PC-3 (cell line): ENCODE measurements at regions not wholly inside any gene's neighbourhood (a gene's known extent, or its start where the extent isn't known, plus 50 kb on each side); places are given as distances from the start of the nearest gene placed in this dataset.

Experiments
- ATAC-seq: fragments of 200-7000 bp; cut with Tn5 transposase; 2 replicates; pipeline ENCODE4 v1.9.1; 2020; ENCODE audit warnings: mild to moderate bottlenecking, moderate library complexity
- BruUV-seq: library from RNA; stranded (reverse); fragments of 400-500 nt; replicated peaks from 2 replicates; lab custom pipeline; 2021; lab: Mats Ljungman, UMichigan
- CTCF ChIA-PET: fragments of 300-600 bp; sonication (Branson Sonifier 250); formaldehyde crosslinking; loops from one replicate; lab custom pipeline; 2022; ENCODE audit warnings: antibody characterized with exemption; lab: Charles Lee
- POLR2A ChIA-PET: fragments of 300-600 bp; sonication (Branson Sonifier 250); formaldehyde crosslinking; loops from one replicate; lab custom pipeline; 2022; ENCODE audit warnings: antibody characterized with exemption; ENCODE audit not compliant: unreplicated experiment; lab: Charles Lee
- DNase-seq: peaks from one replicate; pipeline ENCODE4 v3.0.0-alpha.2; 2015
- H2AFZ ChIP-seq: fragments of 300-600 bp; sonication (generic); 2 replicates; pipeline ENCODE4 v1.6.0; 2016; ENCODE audit warnings: antibody characterized with exemption, low read length
- H3F3A ChIP-seq: fragments of 300-600 bp; sonication (generic); one replicate; pipeline ENCODE4 v1.6.0; 2017; ENCODE audit warnings: antibody characterized with exemption, low read length, control low read depth, mild to moderate bottlenecking; ENCODE audit not compliant: unreplicated experiment
- H3K27ac ChIP-seq: fragments of 300-600 bp; sonication (generic); 2 replicates; pipeline ENCODE4 v1.5.1; 2016; ENCODE audit warnings: mild to moderate bottlenecking, low read length
- H3K27me3 ChIP-seq: fragments of 300-600 bp; sonication (generic); 2 replicates; pipeline ENCODE4 v1.6.1; 2016; ENCODE audit warnings: low read length, mixed read lengths
- H3K36me3 ChIP-seq: fragments of 300-600 bp; sonication (generic); 2 replicates; pipeline ENCODE4 v1.6.1; 2016; ENCODE audit warnings: low read depth, mixed run types, low read length, mixed read lengths
- H3K4me1 ChIP-seq: fragments of 300-600 bp; sonication (generic); 2 replicates; pipeline ENCODE4 v1.5.1; 2016; ENCODE audit warnings: low read length; ENCODE audit not compliant: insufficient read depth
- H3K4me2 ChIP-seq: fragments of 300-600 bp; sonication (generic); 2 replicates; pipeline ENCODE4 v1.6.0; 2016; ENCODE audit warnings: low read length
- H3K4me3 ChIP-seq: fragments of 300-600 bp; sonication (generic); 2 replicates; pipeline ENCODE4 v1.5.1; 2016; ENCODE audit warnings: mild to moderate bottlenecking, low read length, mixed read lengths
- H3K79me2 ChIP-seq: fragments of 300-600 bp; sonication (generic); 2 replicates; pipeline ENCODE4 v1.6.1; 2017; ENCODE audit warnings: low read length, mixed read lengths
- H3K9ac ChIP-seq: fragments of 300-600 bp; sonication (generic); 2 replicates; pipeline ENCODE4 v1.6.0; 2016; ENCODE audit warnings: mild to moderate bottlenecking, low read length
- H3K9me2 ChIP-seq: fragments of 300-600 bp; sonication (generic); replicated peaks from 2 replicates; pipeline ENCODE4 v1.6.1; 2016; ENCODE audit warnings: mixed run types, low read length, mixed read lengths
- H3K9me3 ChIP-seq: fragments of 300-600 bp; sonication (generic); 2 replicates; pipeline ENCODE4 v1.6.1; 2016; ENCODE audit warnings: low read length, mixed read lengths
- H4K20me1 ChIP-seq: fragments of 300-600 bp; sonication (generic); 2 replicates; pipeline ENCODE4 v1.6.1; 2016; ENCODE audit warnings: low read length, mixed read lengths
- CTCF ChIP-seq: fragments of 300-600 bp; sonication (generic); conservative IDR thresholded peaks from 2 replicates; pipeline ENCODE4 v1.5.1; 2017; ENCODE audit warnings: antibody characterized with exemption, low read depth, mild to moderate bottlenecking, low read length
- EZH2 ChIP-seq: fragments of 300-600 bp; sonication (generic); IDR thresholded peaks from one replicate; pipeline ENCODE4 v1.6.1; 2017; ENCODE audit warnings: antibody characterized with exemption, mild to moderate bottlenecking, low read length; ENCODE audit not compliant: unreplicated experiment
- EZH2phosphoT487 ChIP-seq: fragments of 300-600 bp; sonication (generic); IDR thresholded peaks from 2 replicates; pipeline ENCODE4 v1.6.1; 2018; ENCODE audit warnings: mild to moderate bottlenecking, antibody characterized with exemption, low read length, borderline replicate concordance
- intact Hi-C: fragments of 100-400 bp; cut with micrococcal nuclease; formaldehyde crosslinking; loops from 2 replicates; pipeline ENCODE4 v1.9.0; 2023

GRCh38 chr12:131356485-131357184, 354.3 kb upstream of the SFSWAP start:
- no peaks in the 10 kb centered on the region for H3K9me2 ChIP-seq
- intact Hi-C loops = no loop called here
- no TSS peak for BruUV-seq
- H3K27ac ChIP-seq = no peak overlapping the region
- H3K4me1 ChIP-seq = no peaks in the 10 kb centered on the region
- H3F3A ChIP-seq = no peaks in the 10 kb centered on the region
- H3K36me3 ChIP-seq = no peaks in the 10 kb centered on the region
- DNase-seq = no peak
- TF ChIP-seq EZH2phosphoT487 (no peak), EZH2 (no peak), CTCF (no peak)
- H3K9me3 ChIP-seq = no peaks in the 10 kb centered on the region
- ChIA-PET POLR2A (no interaction called here), CTCF (interaction anchor here (0.6 kb wide), 1 partner anchor 96 kb away, joined by 4 read pairs; no protein-coding TSS in a partner anchor)
- H3K79me2 ChIP-seq = no peaks in the 10 kb centered on the region
- no peak for ATAC-seq
- no peak overlapping the region for H3K4me2 ChIP-seq
- H4K20me1 ChIP-seq = no peaks in the 10 kb centered on the region
- no peak overlapping the region for H2AFZ ChIP-seq
- peaks cover 80% of the 10 kb centered on the region for H3K27me3 ChIP-seq
- H3K4me3 ChIP-seq = no peak overlapping the region
- no peak overlapping the region for H3K9ac ChIP-seq

GRCh38 chr12:131357185-131357747, 353.6 kb upstream of the SFSWAP start:
- H3K4me1 ChIP-seq = no peaks in the 10 kb centered on the region
- H3K4me2 ChIP-seq = no peak overlapping the region
- no peaks in the 10 kb centered on the region for H3K79me2 ChIP-seq
- H3K27ac ChIP-seq = no peak overlapping the region
- intact Hi-C loops = no loop called here
- H3K9ac ChIP-seq = no peak overlapping the region
- no peaks in the 10 kb centered on the region for H3K9me2 ChIP-seq
- TF ChIP-seq EZH2 (no peak), EZH2phosphoT487 (no peak), CTCF (no peak)
- H2AFZ ChIP-seq = no peak overlapping the region
- no peaks in the 10 kb centered on the region for H3K9me3 ChIP-seq
- no peaks in the 10 kb centered on the region for H3F3A ChIP-seq
- no peak overlapping the region for H3K4me3 ChIP-seq
- DNase-seq (no peak), ATAC-seq (no peak)
- peaks cover 85% of the 10 kb centered on the region for H3K27me3 ChIP-seq
- POLR2A ChIA-PET = no interaction called here
- H3K36me3 ChIP-seq = no peaks in the 10 kb centered on the region
- CTCF ChIA-PET = no interaction called here
- H4K20me1 ChIP-seq = no peaks in the 10 kb centered on the region
- BruUV-seq = no TSS peak

GRCh38 chr12:131357920-131358319, 353.0 kb upstream of the SFSWAP start:
- no peaks in the 10 kb centered on the region for H3K9me3 ChIP-seq
- POLR2A ChIA-PET = no interaction called here
- no TSS peak for BruUV-seq
- TF ChIP-seq CTCF = no peak
- no peak for TF ChIP-seq EZH2phosphoT487
- no peak for TF ChIP-seq EZH2
- H3K9me2 ChIP-seq = no peaks in the 10 kb centered on the region
- DNase-seq (no peak), ATAC-seq (no peak)
- CTCF ChIA-PET = no interaction called here
- no peak overlapping the region for H3K27ac ChIP-seq
- H3K9ac ChIP-seq = no peak overlapping the region
- H3K36me3 ChIP-seq = no peaks in the 10 kb centered on the region
- no peaks in the 10 kb centered on the region for H3F3A ChIP-seq
- H4K20me1 ChIP-seq = no peaks in the 10 kb centered on the region
- no peak overlapping the region for H3K4me3 ChIP-seq
- H3K4me2 ChIP-seq = no peak overlapping the region
- H3K79me2 ChIP-seq = no peaks in the 10 kb centered on the region
- H3K27me3 ChIP-seq = peaks cover 86% of the 10 kb centered on the region
- H3K4me1 ChIP-seq = no peaks in the 10 kb centered on the region
- intact Hi-C loops = no loop called here
- no peak overlapping the region for H2AFZ ChIP-seq
